ENCODE measurements at regions not wholly inside any gene's neighbourhood (a gene's known extent, or its start where the extent isn't known, plus 50 kb on each side); places are given as distances from the start of the nearest gene placed in this dataset.

GRCh38 chr16:9469512-9469911 is 378.1 kb downstream of the HAPSTR1 start:
- no peak for DNase-seq (ENCODE audit: low spot score)

- DNase-seq (ENCODE audit: low spot score) = no peak
These were observed 385.3 kb downstream of the HAPSTR1 start for GRCh38 chr16:9476744-9477143.

GRCh38 chr16:9479008-9479407 is 387.6 kb downstream of the HAPSTR1 start:
- DNase-seq (ENCODE audit: low spot score) = no peak

- DNase-seq (ENCODE audit: low spot score) = no peak
These were observed 389.1 kb downstream of the HAPSTR1 start for GRCh38 chr16:9480503-9480902.

- DNase-seq (ENCODE audit: low spot score) = no peak
These were observed 390.6 kb downstream of the HAPSTR1 start for GRCh38 chr16:9481747-9482730.

- DNase-seq (ENCODE audit: low spot score) = no peak
These were observed 393.0 kb downstream of the HAPSTR1 start for GRCh38 chr16:9484426-9484825.

GRCh38 chr16:9484881-9485280 is 393.4 kb downstream of the HAPSTR1 start:
- no peak for DNase-seq (ENCODE audit: low spot score)

GRCh38 chr16:9489835-9490467 is 398.5 kb downstream of the HAPSTR1 start:
- DNase-seq (ENCODE audit: low spot score) = no peak

GRCh38 chr16:9495824-9496223 is 404.4 kb downstream of the HAPSTR1 start:
- DNase-seq (ENCODE audit: low spot score) = no peak

GRCh38 chr16:9497750-9498149 is 406.3 kb downstream of the HAPSTR1 start:
- DNase-seq (ENCODE audit: low spot score) = no peak

GRCh38 chr16:9499941-9500593 is 408.6 kb downstream of the HAPSTR1 start:
- DNase-seq (ENCODE audit: low spot score) = no peak

GRCh38 chr16:9500872-9501271 is 409.4 kb downstream of the HAPSTR1 start:
- no peak for DNase-seq (ENCODE audit: low spot score)

- DNase-seq (ENCODE audit: low spot score) = no peak
These were observed 412.0 kb downstream of the HAPSTR1 start for GRCh38 chr16:9503251-9503984.

- DNase-seq (ENCODE audit: low spot score) = no peak
These were observed 417.0 kb downstream of the HAPSTR1 start for GRCh38 chr16:9508328-9508936.

GRCh38 chr16:9509663-9510062 is 418.2 kb downstream of the HAPSTR1 start:
- no peak for DNase-seq (ENCODE audit: low spot score)

- no peak for DNase-seq (ENCODE audit: low spot score)
These were observed 419.9 kb downstream of the HAPSTR1 start for GRCh38 chr16:9511389-9511788.

GRCh38 chr16:9516444-9516843 is 425.0 kb downstream of the HAPSTR1 start:
- no peak for DNase-seq (ENCODE audit: low spot score)

GRCh38 chr16:9518051-9518450 is 426.6 kb downstream of the HAPSTR1 start:
- no peak for DNase-seq (ENCODE audit: low spot score)

- no peak for DNase-seq (ENCODE audit: low spot score)
These were observed 427.1 kb downstream of the HAPSTR1 start for GRCh38 chr16:9518581-9518980.

GRCh38 chr16:9521749-9522370 is 430.4 kb downstream of the HAPSTR1 start:
- no peak for DNase-seq (ENCODE audit: low spot score)

GRCh38 chr16:9522614-9523013 is 431.2 kb downstream of the HAPSTR1 start:
- no peak for DNase-seq (ENCODE audit: low spot score)

All from hematopoietic multipotent progenitor cell treated with erythropoietin and hydrocortisone succinate and interleukin-3 and kit ligand, for 15 days (in vitro differentiated cells).